HepG2 (cell line): ENCODE measurements at regions not wholly inside any gene's neighbourhood (a gene's known extent, or its start where the extent isn't known, plus 50 kb on each side); places are given as distances from the start of the nearest gene placed in this dataset.

Source experiments
- CHD4 ChIP-seq: fragments of 200-600 bp; sonication (generic); IDR thresholded peaks from 2 replicates; pipeline ENCODE4 v1.7.0; 2017; ENCODE audit warnings: mild to moderate bottlenecking, low read length, borderline replicate concordance
- SP4 ChIP-seq: sonication (generic); formaldehyde crosslinking; IDR thresholded peaks from 2 replicates; pipeline ENCODE4 v1.8.1; 2023; ENCODE audit warnings: mild to moderate bottlenecking, missing genetic modification reagents
- TAF1 ChIP-seq: sonication (generic); formaldehyde crosslinking; IDR thresholded peaks from 2 replicates; pipeline ENCODE4 v1.4.0; 2020; ENCODE audit warnings: missing genetic modification reagents
- ZNF282 ChIP-seq: fragments of 450-650 bp; IDR thresholded peaks from 2 replicates; pipeline ENCODE4 v1.6.1; 2018; ENCODE audit not compliant: partially characterized antibody
- TF ChIP-seq, protein P1 (sequence below): sonication (generic); formaldehyde crosslinking; IDR thresholded peaks from 2 replicates; pipeline ENCODE4 v1.8.0; 2022; ENCODE audit warnings: mild to moderate bottlenecking, missing genetic modification reagents, borderline replicate concordance

DNA sequence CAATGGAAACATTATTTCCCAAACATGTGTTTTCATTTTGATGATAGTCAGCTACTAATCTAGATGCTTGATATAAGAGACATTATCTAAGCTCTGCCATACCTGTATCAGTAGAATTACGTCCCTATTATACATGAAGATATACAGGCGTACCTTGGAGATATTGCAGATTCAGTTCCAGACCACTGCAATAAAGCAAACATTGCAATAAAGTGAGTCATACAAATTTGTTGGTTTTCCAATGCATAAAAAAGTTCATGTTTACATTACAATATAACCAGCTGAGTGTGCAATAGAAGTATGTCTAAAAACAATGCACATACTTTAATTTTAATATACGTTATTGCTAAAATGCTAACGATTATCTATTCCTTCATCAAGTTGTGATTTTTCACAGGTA is 236.0 kb upstream of the ZNF717 start:
- no peak for TF ChIP-seq ZNF282
- TF ChIP-seq CHD4: no peak
- no peak for TF ChIP-seq SP4 (CRISPR knock-in tag)
- no peak for TF ChIP-seq TAF1
- TF ChIP-seq, protein P1, sequence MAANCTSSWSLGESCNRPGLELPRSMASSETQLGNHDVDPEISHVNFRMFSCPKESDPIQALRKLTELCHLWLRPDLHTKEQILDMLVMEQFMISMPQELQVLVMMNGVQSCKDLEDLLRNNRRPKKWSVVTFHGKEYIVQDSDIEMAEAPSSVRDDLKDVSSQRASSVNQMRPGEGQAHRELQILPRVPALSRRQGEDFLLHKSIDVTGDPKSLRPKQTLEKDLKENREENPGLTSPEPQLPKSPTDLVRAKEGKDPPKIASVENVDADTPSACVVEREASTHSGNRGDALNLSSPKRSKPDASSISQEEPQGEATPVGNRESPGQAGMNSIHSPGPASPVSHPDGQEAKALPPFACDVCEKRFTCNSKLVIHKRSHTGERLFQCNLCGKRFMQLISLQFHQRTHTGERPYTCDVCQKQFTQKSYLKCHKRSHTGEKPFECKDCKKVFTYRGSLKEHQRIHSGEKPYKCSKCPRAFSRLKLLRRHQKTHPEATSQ (CRISPR knock-in tag): no peak
